ENCODE measurements at regions not wholly inside any gene's neighbourhood (a gene's known extent, or its start where the extent isn't known, plus 50 kb on each side); places are given as distances from the start of the nearest gene placed in this dataset.
A peak's percentile ranks its signal among the peaks of the same experiment; 100 is the strongest.
"Not testable (repeated sequence)": the region's sequence is repeated elsewhere in the genome, so short reads cannot be mapped to it uniquely, and the experiment has no call there.

DNA sequence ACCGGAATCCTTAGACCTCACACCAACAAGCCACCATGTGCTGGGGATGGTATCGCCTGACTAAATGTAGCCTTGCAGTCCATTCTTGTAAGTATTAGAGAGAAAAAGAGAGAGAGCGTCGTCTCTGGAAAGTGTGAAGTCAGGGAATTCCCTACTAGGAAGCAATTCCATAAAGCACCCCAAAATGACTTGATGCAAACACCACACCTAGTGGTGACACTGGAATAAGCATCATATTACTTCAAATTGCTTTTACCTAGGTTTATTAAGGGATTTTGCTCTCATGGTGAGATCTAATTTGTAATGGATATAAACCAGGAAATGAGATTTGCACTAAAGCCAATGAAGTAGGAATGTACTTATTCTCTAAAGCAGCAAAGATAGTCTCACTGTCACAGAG lies 111.4 kb upstream of the METTL9 start:
- not testable (repeated sequence) for DNase-seq

- DNase-seq: not testable (repeated sequence)
Measured at GRCh38 chr16:21499046-21499445, 100.3 kb upstream of the METTL9 start.

DNA sequence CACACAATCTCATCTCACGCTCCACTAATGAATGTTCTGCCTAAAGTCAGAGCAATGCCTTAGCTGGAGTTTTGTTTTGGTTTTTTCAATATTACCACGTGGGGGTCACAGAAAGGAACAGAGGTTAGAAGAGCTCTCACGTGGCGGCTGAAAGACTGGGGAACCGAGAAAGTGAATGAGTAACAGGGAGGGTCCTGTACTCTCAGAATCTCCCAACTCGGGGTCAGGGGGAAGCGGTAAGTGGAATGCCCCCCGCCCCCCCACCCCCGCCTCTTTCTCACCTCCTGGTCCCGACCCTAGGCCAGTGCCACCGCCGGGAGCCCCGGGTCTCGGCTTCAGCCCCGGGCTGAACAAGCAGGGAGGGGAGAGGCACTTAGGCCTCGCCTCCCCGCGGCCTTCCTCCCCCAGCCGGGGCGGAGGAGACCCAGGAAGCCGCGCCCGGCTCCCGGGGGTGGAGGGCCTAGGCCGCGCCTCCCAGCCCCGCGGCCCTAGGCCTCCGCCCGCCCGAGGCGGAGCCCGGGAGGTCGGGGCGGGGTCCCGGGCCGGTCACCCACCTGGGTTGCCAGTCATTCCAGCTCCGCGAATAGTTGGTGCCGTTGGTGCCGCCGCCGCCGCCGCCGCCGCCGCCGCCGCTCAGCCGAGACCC lies 98.0 kb upstream of the METTL9 start:
- DNase-seq: peak; percentile 62

DNA sequence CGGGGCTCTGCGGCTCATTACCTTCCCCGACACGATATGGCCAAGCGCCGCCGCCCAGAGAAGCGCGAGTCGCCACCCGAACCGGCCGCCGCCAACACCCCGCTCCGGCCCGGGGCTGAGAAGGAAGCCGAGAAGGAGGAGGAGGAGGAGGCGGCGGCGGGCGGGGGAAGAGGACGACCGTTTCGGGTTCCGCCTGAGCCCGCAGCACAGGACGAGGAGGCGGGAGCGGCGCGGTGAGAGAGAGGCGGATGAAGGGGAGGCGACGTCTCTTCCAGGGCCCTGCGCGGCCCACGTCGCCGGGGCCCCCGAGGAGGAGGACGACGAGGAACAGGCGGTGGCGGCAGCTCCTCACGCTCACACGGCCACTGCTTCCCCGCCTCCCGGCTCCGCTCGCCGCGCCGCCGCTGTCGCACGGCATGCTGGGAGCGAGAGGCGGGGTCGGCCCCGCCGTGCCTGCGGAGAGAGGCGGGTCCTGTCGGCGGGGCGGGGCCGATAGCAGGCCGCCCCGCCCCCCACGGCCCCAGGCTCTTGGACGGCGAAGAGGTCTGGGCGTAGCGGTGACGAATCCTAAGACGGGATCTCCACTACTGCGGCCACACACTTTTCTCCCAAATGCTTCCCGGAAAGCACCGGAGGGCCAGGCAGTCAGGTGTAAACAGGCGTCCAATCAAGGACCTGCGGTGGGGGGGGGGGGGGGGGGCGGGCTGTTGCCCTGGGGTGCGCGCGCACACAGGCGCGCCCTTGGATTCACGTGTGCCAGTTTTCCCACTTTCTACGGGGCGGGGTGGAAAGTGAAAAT lies 97.3 kb upstream of the METTL9 start:
- DNase-seq: peak; percentile 81

DNA sequence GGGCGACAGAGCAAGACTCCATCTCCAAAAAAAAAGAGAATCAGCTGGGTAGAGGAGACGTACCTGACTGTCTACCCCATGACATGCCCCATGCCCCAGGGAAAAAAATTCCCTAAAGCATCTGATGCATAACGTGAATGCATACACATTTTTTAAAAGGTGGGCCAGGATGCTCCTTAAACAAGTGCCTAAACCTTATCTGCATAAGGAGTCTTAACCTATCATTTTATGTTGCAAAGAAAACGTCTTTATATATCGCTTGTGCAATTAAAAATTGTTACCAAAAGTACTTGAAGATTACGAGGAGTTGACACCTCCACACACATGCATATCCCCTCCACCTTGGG lies 95.8 kb upstream of the METTL9 start:
- DNase-seq: not testable (repeated sequence)

DNA sequence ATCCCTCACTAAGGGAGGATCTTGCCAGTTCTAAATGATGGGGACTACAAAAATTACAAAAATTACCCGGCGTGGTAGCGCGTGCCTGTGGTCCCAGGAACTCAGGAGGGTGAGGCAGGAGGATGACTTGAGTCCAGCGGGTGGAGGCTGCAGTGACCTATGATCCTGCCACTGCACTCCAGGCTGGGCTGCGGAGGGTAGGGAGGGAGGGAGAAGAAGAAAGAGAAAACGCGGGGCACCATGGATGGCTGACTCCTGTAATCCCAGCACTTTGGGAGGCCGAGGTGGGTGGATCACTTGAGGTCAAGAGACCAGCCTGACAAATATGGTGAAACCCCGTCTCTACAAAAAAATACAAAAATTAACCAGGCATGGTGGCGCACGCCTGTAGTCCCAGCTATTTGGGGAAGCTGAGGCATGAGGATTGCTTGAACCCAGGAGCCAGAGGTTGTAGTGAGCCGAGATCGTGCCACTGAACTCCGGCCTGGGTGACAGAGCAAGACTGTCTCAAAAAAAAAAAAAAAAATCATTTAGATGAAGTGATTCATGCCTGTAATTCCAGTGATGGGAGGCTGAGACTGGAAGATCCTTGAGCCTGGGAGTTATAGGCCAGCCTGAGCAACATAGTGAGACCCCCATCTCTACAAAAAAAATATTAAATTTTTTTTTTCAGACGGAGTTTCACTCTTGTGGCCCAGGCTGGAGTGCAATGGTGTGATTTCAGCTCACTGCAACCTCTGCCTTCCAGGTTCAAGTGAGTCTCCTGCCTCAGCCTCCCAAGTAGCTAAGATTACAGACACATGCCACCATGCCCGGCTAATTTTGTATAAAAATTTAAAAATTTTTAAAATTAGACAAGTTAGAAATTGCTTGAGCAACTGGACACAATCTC lies 95.2 kb upstream of the METTL9 start:
- DNase-seq: not testable (repeated sequence)

DNA sequence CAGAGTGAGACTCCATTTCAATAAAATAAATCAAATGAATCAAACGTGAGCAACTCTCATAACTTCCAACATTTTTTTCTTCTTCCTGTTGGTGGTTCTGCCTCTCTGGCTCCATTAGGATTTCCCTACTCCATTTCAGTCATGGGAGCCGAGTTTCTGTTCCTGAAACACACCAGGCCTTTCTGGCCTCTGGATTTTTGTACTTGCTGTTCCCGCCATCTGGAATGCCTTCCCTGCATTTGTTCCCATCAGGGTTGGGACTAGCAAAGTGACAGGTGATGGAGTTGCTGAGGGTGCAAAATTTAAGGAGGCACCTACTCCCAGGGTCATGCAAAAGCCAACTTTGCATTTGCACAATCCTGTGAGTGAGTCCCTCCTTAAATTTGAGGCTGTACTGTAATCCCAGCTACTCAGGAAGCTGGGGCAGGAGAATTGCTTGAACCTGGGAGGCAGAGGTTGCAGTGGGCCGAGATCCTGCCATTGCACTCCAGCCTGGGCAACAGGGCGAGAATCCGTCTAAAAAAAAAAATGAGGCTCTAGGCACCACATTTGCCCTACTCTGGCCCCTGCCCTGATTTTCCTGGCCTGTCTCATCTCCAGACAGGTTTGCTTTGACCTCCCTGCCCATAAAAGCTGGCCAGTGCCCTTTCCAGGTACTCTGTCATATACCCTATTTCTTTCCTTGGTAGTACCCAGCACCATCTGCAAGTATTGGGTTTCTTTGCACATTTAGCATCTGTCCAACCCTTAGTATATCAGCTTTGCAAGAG lies 93.4 kb upstream of the METTL9 start:
- DNase-seq: not testable (repeated sequence)

GRCh38 chr16:21506857-21507456 lies 92.4 kb upstream of the METTL9 start:
- DNase-seq: not testable (repeated sequence)

- DNase-seq: not testable (repeated sequence)
Measured at GRCh38 chr16:21507631-21508305, 91.6 kb upstream of the METTL9 start.

- DNase-seq: not testable (repeated sequence)
Measured at GRCh38 chr16:21508661-21509436, 90.5 kb upstream of the METTL9 start.

DNA sequence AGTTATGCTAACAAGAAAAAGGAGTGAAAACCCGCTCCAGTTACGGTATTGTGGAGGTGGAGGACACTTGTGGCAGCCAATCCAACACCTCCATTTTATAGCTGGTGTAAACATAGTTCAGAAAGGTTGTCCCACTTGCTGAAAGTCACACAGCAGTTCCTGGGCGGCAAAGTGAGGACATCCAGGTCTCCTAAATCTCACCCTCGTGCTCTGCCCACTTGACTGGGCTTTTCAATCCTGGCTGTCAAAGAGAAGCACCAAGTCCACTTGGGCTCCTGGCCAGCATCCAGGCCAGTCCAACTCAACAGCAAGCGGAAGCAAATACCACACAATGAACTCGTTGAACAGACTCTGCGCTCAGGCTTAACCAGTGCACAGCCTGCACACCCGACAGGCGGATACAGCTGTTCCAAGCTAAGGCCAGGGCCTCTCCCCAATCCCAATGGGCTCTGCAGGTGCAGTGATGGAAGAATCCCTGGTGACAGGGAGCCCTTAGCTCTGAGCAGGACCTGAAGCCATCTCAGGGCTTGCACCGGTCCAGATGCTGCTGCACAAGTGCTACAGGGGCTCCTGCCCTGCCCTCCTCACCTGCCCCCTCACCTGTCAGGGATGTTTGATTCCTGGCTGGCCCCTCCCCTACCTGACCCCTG lies 89.8 kb upstream of the METTL9 start:
- DNase-seq: not testable (repeated sequence)

DNA sequence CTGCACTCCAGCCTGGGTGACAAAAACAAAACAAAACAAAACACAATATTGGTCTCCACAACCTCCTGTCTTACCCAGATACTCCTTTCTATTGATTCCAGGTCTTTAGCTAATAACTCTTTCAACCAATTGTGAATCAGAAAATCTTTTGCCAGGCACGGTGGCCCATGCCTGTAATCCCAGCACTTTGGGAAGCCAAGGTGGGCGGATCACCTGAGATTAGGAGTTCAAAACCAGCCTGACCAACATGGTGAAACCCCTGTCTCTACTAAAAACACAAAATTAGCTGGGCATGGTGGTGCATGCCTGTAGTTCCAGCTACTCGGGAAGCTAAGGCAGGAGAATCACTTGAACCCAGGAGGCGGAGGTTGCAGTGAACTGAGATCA lies 88.5 kb upstream of the METTL9 start:
- not testable (repeated sequence) for DNase-seq

- not testable (repeated sequence) for DNase-seq
Measured at GRCh38 chr16:21511315-21512210, 87.8 kb upstream of the METTL9 start.

GRCh38 chr16:21512280-21513192 lies 86.8 kb upstream of the METTL9 start:
- DNase-seq: not testable (repeated sequence)

DNA sequence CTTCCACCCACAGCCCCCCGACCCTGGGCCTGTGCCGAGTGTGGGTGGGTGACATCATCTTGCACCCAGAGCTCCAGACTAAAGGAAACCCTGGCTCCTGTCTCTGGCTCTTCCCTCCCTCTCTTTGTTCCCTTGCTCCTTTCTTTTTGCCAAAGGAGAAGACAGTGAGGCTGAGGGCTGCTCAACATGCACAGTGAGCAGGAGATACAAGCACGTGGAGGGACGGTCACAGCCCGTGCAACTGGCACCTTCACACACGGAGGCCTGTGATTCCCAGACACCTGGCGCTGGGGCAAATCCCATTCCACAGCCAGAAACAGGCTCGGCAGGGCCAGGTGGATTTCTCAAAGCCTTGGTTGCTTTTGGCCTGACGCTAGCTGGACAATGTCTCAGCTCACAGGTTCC lies 86.0 kb upstream of the METTL9 start:
- DNase-seq: not testable (repeated sequence)

- not testable (repeated sequence) for DNase-seq
Measured at GRCh38 chr16:21513812-21514473, 85.4 kb upstream of the METTL9 start.

GRCh38 chr16:21514474-21514840 lies 84.9 kb upstream of the METTL9 start:
- DNase-seq: not testable (repeated sequence)

DNA sequence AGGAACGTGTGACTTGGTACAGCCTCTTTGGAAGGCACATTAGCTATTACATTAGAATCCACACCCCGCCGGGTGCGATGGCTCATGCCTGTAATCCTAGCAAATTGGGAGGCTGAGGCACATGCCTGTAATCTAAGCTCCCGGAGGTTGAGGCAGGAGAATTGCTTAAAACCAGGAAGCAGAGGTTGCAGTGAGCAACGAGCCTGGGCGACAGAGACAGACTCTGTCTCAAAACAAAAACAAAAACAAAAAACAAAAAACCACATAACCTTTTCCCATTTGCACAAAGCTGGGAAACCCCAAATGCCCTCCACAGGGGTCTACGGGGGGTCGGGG lies 82.7 kb upstream of the METTL9 start:
- not testable (repeated sequence) for DNase-seq
